GM10266 (cell line): ENCODE measurements at regions not wholly inside any gene's neighbourhood (a gene's known extent, or its start where the extent isn't known, plus 50 kb on each side); places are given as distances from the start of the nearest gene placed in this dataset.
A peak's percentile ranks its signal among the peaks of the same experiment; 100 is the strongest.

Experiments used
- DNase-seq: peaks from one replicate; pipeline ENCODE4 v3.0.0; 2012; ENCODE audit errors: extremely low spot score
- CTCF ChIP-seq: IDR thresholded peaks from 2 replicates; pipeline ENCODE4 v1.5.1; 2012; ENCODE audit warnings: mild to moderate bottlenecking, low read depth; ENCODE audit not compliant: control insufficient read depth, insufficient read depth; ENCODE audit errors: missing control alignments

- no peak for TF ChIP-seq CTCF
Observed at GRCh38 chr6:169955731-169956437, 204.5 kb downstream of the ERMARD start.

GRCh38 chr6:169954977-169955376, 203.6 kb downstream of the ERMARD start:
- no peak for DNase-seq
- no peak for TF ChIP-seq CTCF

More at GRCh38 chr6:169955731-169956437, 204.5 kb downstream of the ERMARD start:
- no peak for DNase-seq

- DNase-seq = no peak
- TF ChIP-seq CTCF = no peak
Observed at GRCh38 chr6:169953686-169954085, 202.3 kb downstream of the ERMARD start.

- TF ChIP-seq CTCF = peak; percentile 37
- no peak for DNase-seq
Observed at GRCh38 chr6:169950558-169950957, 199.1 kb downstream of the ERMARD start.

- TF ChIP-seq CTCF = no peak
- no peak for DNase-seq
Observed at GRCh38 chr6:169949511-169950097, 198.2 kb downstream of the ERMARD start.

GRCh38 chr6:169946971-169947370, 195.5 kb downstream of the ERMARD start:
- DNase-seq = no peak
- TF ChIP-seq CTCF = no peak

- no peak for DNase-seq
- no peak for TF ChIP-seq CTCF
Observed at GRCh38 chr6:169945117-169945516, 193.7 kb downstream of the ERMARD start.
